Spleen (tissue), 7 donors: ENCODE measurements at regions not wholly inside any gene's neighbourhood (a gene's known extent, or its start where the extent isn't known, plus 50 kb on each side); places are given as distances from the start of the nearest gene placed in this dataset.

ENCODE experiments used
- POLR2A ChIP-seq, 3 donors: fragments of 450-650 bp; IDR thresholded peaks; one replicate each; pipeline ENCODE4 v1.5.1; 2017; ENCODE audit warnings: antibody characterized with exemption in 3 of 3, mild to moderate bottlenecking in 1 of 3
- POLR2AphosphoS5 ChIP-seq, 3 donors: sonication (generic); formaldehyde crosslinking; IDR thresholded peaks; one replicate each; pipeline ENCODE4 v1.5.1; 2017; ENCODE audit warnings: antibody characterized with exemption in 3 of 3
- TF ChIP-seq, protein P1 (sequence below), 11 experiments: fragments of 200-600 bp in 7 of 11; fragments of 450-650 bp in 4 of 11; sonication (generic) in 4 of 11; IDR thresholded peaks in 8 of 11; conservative IDR thresholded peaks in 3 of 11; 1 replicate in 7 of 11; 2 replicates in 4 of 11; pipeline versions ENCODE4 v1.4.0 to v1.8.0; 2016 to 2021; ENCODE audit warnings: antibody characterized with exemption in 11 of 11, inconsistent platforms in 4 of 11, mild to moderate bottlenecking in 1 of 11
- donor health status: DM: no; HTN: no; CAD: no; lungs with moderate emphysema.
- donor health status: DM: no; HTN: no; CAD: no.
- donor health status: DM: no; HTN: no; CAD: no.

DNA sequence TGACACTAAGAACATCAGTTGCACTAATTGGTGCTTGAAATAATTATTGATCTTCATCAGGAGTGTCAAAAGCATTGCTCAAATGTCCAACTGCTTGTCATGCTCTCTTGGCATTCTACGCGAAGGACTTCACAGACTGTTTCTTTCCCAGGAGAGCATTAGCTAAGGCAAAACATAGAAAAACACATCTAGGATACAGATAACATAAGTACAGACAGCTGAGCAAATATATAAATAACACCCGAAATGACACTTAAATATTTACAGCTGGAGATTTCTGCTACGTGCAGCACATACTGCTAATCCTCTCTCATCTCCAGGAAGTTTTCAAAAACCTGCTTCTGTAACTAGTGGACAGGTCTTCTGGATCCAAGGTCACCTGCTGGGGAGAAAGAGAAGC is 120.0 kb upstream of the PRMT8 start:
- TF ChIP-seq, protein P1, sequence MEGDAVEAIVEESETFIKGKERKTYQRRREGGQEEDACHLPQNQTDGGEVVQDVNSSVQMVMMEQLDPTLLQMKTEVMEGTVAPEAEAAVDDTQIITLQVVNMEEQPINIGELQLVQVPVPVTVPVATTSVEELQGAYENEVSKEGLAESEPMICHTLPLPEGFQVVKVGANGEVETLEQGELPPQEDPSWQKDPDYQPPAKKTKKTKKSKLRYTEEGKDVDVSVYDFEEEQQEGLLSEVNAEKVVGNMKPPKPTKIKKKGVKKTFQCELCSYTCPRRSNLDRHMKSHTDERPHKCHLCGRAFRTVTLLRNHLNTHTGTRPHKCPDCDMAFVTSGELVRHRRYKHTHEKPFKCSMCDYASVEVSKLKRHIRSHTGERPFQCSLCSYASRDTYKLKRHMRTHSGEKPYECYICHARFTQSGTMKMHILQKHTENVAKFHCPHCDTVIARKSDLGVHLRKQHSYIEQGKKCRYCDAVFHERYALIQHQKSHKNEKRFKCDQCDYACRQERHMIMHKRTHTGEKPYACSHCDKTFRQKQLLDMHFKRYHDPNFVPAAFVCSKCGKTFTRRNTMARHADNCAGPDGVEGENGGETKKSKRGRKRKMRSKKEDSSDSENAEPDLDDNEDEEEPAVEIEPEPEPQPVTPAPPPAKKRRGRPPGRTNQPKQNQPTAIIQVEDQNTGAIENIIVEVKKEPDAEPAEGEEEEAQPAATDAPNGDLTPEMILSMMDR (IDR thresholded peaks at IDR 0.05 in 8 of 11, conservative IDR thresholded peaks at IDR 0.05 in 3 of 11), result no peak
- TF ChIP-seq POLR2AphosphoS5 (IDR thresholded peaks at IDR 0.05) (no peak), POLR2A (IDR thresholded peaks at IDR 0.05) (no peak)
